ENCODE measurements at regions not wholly inside any gene's neighbourhood (a gene's known extent, or its start where the extent isn't known, plus 50 kb on each side); places are given as distances from the start of the nearest gene placed in this dataset.

GRCh38 chr4:176883681-176884418 is 91.1 kb upstream of the VEGFC start:
- TF ChIP-seq CTCF (IDR thresholded peaks at IDR 0.05) (no peak), POLR2A (IDR thresholded peaks at IDR 0.05) (no peak)
